ENCODE measurements at regions not wholly inside any gene's neighbourhood (a gene's known extent, or its start where the extent isn't known, plus 50 kb on each side); places are given as distances from the start of the nearest gene placed in this dataset.

DNA sequence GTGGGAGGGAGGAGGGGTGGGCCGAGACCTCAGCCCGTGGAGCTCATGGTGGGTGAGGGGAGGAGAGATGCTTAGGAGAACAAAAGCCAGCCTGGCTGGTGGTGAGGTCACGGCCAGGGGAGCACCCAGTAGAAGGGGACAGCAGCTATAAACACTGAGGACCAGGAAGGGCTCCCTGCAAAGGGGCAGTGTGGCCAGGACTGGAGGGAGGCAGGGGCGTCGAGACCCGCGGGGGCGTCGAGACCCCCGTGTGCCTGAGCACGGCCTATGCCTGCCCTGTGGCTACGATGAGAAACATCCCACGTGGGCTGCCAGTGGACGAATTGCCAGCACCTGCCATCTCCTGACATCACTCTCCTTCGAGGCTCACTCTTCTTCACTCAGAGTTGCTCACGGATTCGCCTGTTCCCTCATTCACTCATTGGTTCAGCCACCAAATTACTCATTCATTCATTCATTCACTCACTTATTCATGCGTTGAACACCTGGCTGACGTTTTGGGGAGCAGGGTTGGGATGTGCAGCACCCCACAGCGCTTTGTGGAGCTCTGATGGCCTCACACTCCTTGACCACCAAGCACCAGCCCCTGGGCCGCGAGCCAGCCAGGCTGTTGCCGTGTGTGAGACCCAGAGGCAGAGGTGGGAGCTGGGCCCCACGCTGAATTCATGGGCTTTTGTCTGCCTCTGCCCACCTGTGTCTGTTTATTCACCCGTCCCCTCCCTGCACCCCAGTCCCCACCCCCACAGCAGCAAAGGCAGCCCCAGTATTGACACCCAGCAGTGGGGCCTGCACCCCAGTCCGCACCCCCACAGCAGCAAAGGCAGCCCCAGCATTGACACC is 61.2 kb upstream of the BHLHE23 start:
- TF ChIP-seq ZNF564 (CRISPR knock-in tag; IDR thresholded peaks at IDR 0.05) (no peak), MYC (CRISPR knock-in tag; IDR thresholded peaks at IDR 0.05; ENCODE audit: borderline replicate concordance) (no peak), MEIS1 (CRISPR knock-in tag; IDR thresholded peaks at IDR 0.05; ENCODE audit: borderline replicate concordance) (no peak), HDAC6 (IDR thresholded peaks at IDR 0.05; ENCODE audit: low read depth, low read length) (no peak), SP1 (IDR thresholded peaks at IDR 0.05) (no peak), SP1 (CRISPR knock-in tag; IDR thresholded peaks at IDR 0.05) (no peak)
- TF ChIP-seq, protein P1, sequence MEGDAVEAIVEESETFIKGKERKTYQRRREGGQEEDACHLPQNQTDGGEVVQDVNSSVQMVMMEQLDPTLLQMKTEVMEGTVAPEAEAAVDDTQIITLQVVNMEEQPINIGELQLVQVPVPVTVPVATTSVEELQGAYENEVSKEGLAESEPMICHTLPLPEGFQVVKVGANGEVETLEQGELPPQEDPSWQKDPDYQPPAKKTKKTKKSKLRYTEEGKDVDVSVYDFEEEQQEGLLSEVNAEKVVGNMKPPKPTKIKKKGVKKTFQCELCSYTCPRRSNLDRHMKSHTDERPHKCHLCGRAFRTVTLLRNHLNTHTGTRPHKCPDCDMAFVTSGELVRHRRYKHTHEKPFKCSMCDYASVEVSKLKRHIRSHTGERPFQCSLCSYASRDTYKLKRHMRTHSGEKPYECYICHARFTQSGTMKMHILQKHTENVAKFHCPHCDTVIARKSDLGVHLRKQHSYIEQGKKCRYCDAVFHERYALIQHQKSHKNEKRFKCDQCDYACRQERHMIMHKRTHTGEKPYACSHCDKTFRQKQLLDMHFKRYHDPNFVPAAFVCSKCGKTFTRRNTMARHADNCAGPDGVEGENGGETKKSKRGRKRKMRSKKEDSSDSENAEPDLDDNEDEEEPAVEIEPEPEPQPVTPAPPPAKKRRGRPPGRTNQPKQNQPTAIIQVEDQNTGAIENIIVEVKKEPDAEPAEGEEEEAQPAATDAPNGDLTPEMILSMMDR (CRISPR knock-in tag; IDR thresholded peaks at IDR 0.05): no peak
- TF ChIP-seq, protein P2, sequence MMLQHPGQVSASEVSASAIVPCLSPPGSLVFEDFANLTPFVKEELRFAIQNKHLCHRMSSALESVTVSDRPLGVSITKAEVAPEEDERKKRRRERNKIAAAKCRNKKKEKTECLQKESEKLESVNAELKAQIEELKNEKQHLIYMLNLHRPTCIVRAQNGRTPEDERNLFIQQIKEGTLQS (CRISPR knock-in tag; IDR thresholded peaks at IDR 0.05): no peak

All from HepG2 (cell line).